Mesenchymal stem cell (in vitro differentiated cells and primary cell): ENCODE measurements at regions not wholly inside any gene's neighbourhood (a gene's known extent, or its start where the extent isn't known, plus 50 kb on each side); places are given as distances from the start of the nearest gene placed in this dataset.

Experiments used
- DNase-seq: peaks from one replicate; pipeline ENCODE4 v3.0.0-alpha.2; 2013
- H2AFZ ChIP-seq: one replicate; pipeline ENCODE4 v1.6.1; 2013; ENCODE audit warnings: low read depth, mild to moderate bottlenecking, control low read depth, inconsistent platforms, low read length, moderate library complexity
- H2AK5ac ChIP-seq: 2 replicates; pipeline ENCODE4 v1.6.1; 2013; ENCODE audit warnings: low read length, moderate library complexity, mild to moderate bottlenecking, inconsistent platforms; ENCODE audit not compliant: severe bottlenecking
- H2BK120ac ChIP-seq: one replicate; pipeline ENCODE4 v1.6.1; 2013; ENCODE audit warnings: low read depth, mild to moderate bottlenecking, inconsistent platforms, low read length, moderate library complexity
- H2BK12ac ChIP-seq, 2 experiments: one replicate each; pipeline ENCODE4 v1.6.1; 2013; ENCODE audit warnings: inconsistent platforms in 2 of 2, low read length in 2 of 2, mild to moderate bottlenecking in 2 of 2, moderate library complexity in 2 of 2, control low read depth in 1 of 2
- H2BK15ac ChIP-seq: one replicate; pipeline ENCODE4 v1.6.1; 2013; ENCODE audit warnings: mild to moderate bottlenecking, low read depth, inconsistent platforms; ENCODE audit not compliant: poor library complexity, severe bottlenecking
- H2BK5ac ChIP-seq: 2 replicates; pipeline ENCODE4 v1.6.1; 2013; ENCODE audit warnings: low read depth, mild to moderate bottlenecking, low read length, control low read depth, inconsistent platforms; ENCODE audit not compliant: poor library complexity, severe bottlenecking
- H3K14ac ChIP-seq, 2 experiments: one replicate each; pipeline ENCODE4 v1.6.1; 2013; ENCODE audit warnings: inconsistent platforms in 2 of 2, low read length in 2 of 2, control low read depth in 1 of 2, mild to moderate bottlenecking in 1 of 2, moderate library complexity in 1 of 2
- H3K18ac ChIP-seq, 2 experiments: one replicate each; pipeline ENCODE4 v1.6.1; 2013; ENCODE audit warnings: inconsistent platforms in 2 of 2, low read length in 2 of 2, control low read depth in 1 of 2, low read depth in 1 of 2, mild to moderate bottlenecking in 1 of 2
- H3K23ac ChIP-seq, 2 experiments: one replicate each; pipeline ENCODE4 v1.6.1; 2013; ENCODE audit warnings: inconsistent platforms in 2 of 2, low read length in 2 of 2, mild to moderate bottlenecking in 2 of 2, moderate library complexity in 2 of 2, control low read depth in 1 of 2
- H3K27ac ChIP-seq: 2 replicates; pipeline ENCODE4 v1.5.1; 2013; ENCODE audit warnings: mild to moderate bottlenecking, moderate library complexity, low read length, control low read depth, inconsistent platforms; ENCODE audit not compliant: poor library complexity, severe bottlenecking
- H3K27me3 ChIP-seq, 2 experiments: 2 replicates each; pipeline versions ENCODE4 v1.6.1 to v1.7.0; 2013; ENCODE audit warnings: low read length in 2 of 2, mild to moderate bottlenecking in 2 of 2, moderate library complexity in 2 of 2, control low read depth in 1 of 2, inconsistent platforms in 1 of 2; ENCODE audit not compliant: control insufficient read depth in 1 of 2, insufficient read depth in 1 of 2
- H3K36me3 ChIP-seq, 2 experiments: 2 replicates each; pipeline versions ENCODE4 v1.6.1 to v1.7.0; 2013; ENCODE audit warnings: low read length in 2 of 2, control low read depth in 1 of 2, inconsistent platforms in 1 of 2, low read depth in 1 of 2, mild to moderate bottlenecking in 1 of 2; ENCODE audit not compliant: insufficient read depth in 2 of 2, control insufficient read depth in 1 of 2
- H3K4ac ChIP-seq, 2 experiments: one replicate each; pipeline ENCODE4 v1.6.1; 2013; ENCODE audit warnings: inconsistent platforms in 2 of 2, low read length in 2 of 2, mild to moderate bottlenecking in 2 of 2, moderate library complexity in 2 of 2, control low read depth in 1 of 2, low read depth in 1 of 2
- H3K4me1 ChIP-seq: 2 replicates; pipeline ENCODE4 v1.6.1; 2013; ENCODE audit warnings: low read depth, low read length, control low read depth; ENCODE audit not compliant: control insufficient read depth, insufficient read depth
- H3K4me2 ChIP-seq: 2 replicates; pipeline ENCODE4 v1.6.1; 2013; ENCODE audit warnings: low read length, mild to moderate bottlenecking, inconsistent platforms; ENCODE audit not compliant: poor library complexity, severe bottlenecking
- H3K4me3 ChIP-seq, 2 experiments: 2 replicates each; pipeline versions ENCODE4 v1.5.1 to v1.7.0; 2013; ENCODE audit warnings: low read length in 2 of 2, mild to moderate bottlenecking in 2 of 2, control low read depth in 1 of 2, low read depth in 1 of 2; ENCODE audit not compliant: insufficient read depth in 1 of 2
- H3K79me1 ChIP-seq: replicated peaks from 2 replicates; pipeline ENCODE4 v1.6.1; 2013; ENCODE audit warnings: mild to moderate bottlenecking, control low read depth, low read length, inconsistent platforms; ENCODE audit not compliant: poor library complexity, severe bottlenecking
- H3K9ac ChIP-seq: 2 replicates; pipeline ENCODE4 v1.7.0; 2013; ENCODE audit warnings: mild to moderate bottlenecking, low read length, moderate library complexity
- H3K9me3 ChIP-seq: 2 replicates; pipeline ENCODE4 v1.7.0; 2013; ENCODE audit warnings: mild to moderate bottlenecking, low read length; ENCODE audit not compliant: control insufficient read depth
- H4K8ac ChIP-seq: one replicate; pipeline ENCODE4 v1.6.1; 2013; ENCODE audit warnings: inconsistent platforms, mild to moderate bottlenecking, low read length, moderate library complexity
- H4K91ac ChIP-seq: one replicate; pipeline ENCODE4 v1.6.1; 2013; ENCODE audit warnings: mild to moderate bottlenecking, low read length, inconsistent platforms
- WGBS: methylation state at CpG from one replicate; pipeline ENCODE4 v1.1.7; 2013; ENCODE audit warnings: mixed read lengths; 5-methylcytosine and 5-hydroxymethylcytosine counted together

- Histone ChIP-seq H4K91ac (no peak overlapping the region), H3K36me3 (no peaks in the 10 kb centered on the region), H3K23ac (no peak overlapping the region), H3K4me2 (no peak overlapping the region), H2BK5ac (no peak overlapping the region), H2BK120ac (no peak overlapping the region), H4K8ac (no peak overlapping the region), H3K79me1 (no peaks in the 10 kb centered on the region), H2BK15ac (no peak overlapping the region), H3K18ac (no peak overlapping the region), H2AFZ (no peak overlapping the region), H3K27me3 (no peaks in the 10 kb centered on the region), H3K9ac (no peak overlapping the region), H3K27ac (no peak overlapping the region), H2BK12ac (no peak overlapping the region), H2AK5ac (no peak overlapping the region), H3K9me3 (no peaks in the 10 kb centered on the region), H3K14ac (no peak overlapping the region), H3K4ac (no peak overlapping the region), H3K4me3 (no peak overlapping the region), H3K4me1 (peaks cover 3% of the 10 kb centered on the region)
- WGBS = 77% methylated on average over 1 of the region's 1 CpG
- no peak for DNase-seq
Measured at GRCh38 chr1:96513136-96513535, 208.4 kb upstream of the PTBP2 start.

GRCh38 chr1:96515430-96515829 lies 206.2 kb upstream of the PTBP2 start:
- Histone ChIP-seq H4K8ac (no peak overlapping the region), H2AFZ (no peak overlapping the region), H2BK15ac (no peak overlapping the region), H2BK120ac (no peak overlapping the region), H4K91ac (no peak overlapping the region), H3K9me3 (no peaks in the 10 kb centered on the region), H3K4ac (no peak overlapping the region), H3K14ac (no peak overlapping the region), H3K27ac (no peak overlapping the region), H3K79me1 (no peaks in the 10 kb centered on the region), H2AK5ac (no peak overlapping the region), H3K23ac (no peak overlapping the region), H3K4me2 (no peak overlapping the region), H2BK12ac (no peak overlapping the region), H3K18ac (no peak overlapping the region), H2BK5ac (no peak overlapping the region), H3K36me3 (no peaks in the 10 kb centered on the region), H3K4me3 (no peak overlapping the region), H3K4me1 (peaks cover 9% of the 10 kb centered on the region), H3K27me3 (no peaks in the 10 kb centered on the region), H3K9ac (no peak overlapping the region)
- 100% methylated on average over 2 of the region's 3 CpGs for WGBS
- no peak for DNase-seq

- no peak overlapping the region for H2BK12ac ChIP-seq
- H3K4me2 ChIP-seq = no peak overlapping the region
- no peak overlapping the region for H3K27ac ChIP-seq
- H3K9me3 ChIP-seq = no peaks in the 10 kb centered on the region
- H3K18ac ChIP-seq = no peak overlapping the region
- H3K4me3 ChIP-seq = no peak overlapping the region
- no peak for DNase-seq
- no peak overlapping the region for H2BK5ac ChIP-seq
- no peak overlapping the region for H4K8ac ChIP-seq
- no peak overlapping the region for H2BK15ac ChIP-seq
- H3K79me1 ChIP-seq = no peaks in the 10 kb centered on the region
- H2AK5ac ChIP-seq = no peak overlapping the region
- peaks cover 11% of the 10 kb centered on the region for H3K4me1 ChIP-seq
- H2AFZ ChIP-seq = no peak overlapping the region
- WGBS = no CpG with 5 or more reads among the region's 1 CpG
- no peak overlapping the region for H3K14ac ChIP-seq
- H3K23ac ChIP-seq = no peak overlapping the region
- no peak overlapping the region for H3K4ac ChIP-seq
- no peak overlapping the region for H3K9ac ChIP-seq
- H2BK120ac ChIP-seq = no peak overlapping the region
- no peak overlapping the region for H4K91ac ChIP-seq
- no peaks in the 10 kb centered on the region for H3K36me3 ChIP-seq
- no peaks in the 10 kb centered on the region for H3K27me3 ChIP-seq
Measured at GRCh38 chr1:96515925-96516324, 205.7 kb upstream of the PTBP2 start.

GRCh38 chr1:96519851-96520578 lies 201.6 kb upstream of the PTBP2 start:
- Histone ChIP-seq H2BK5ac (no peak overlapping the region), H2BK15ac (no peak overlapping the region), H2BK12ac (no peak overlapping the region), H3K23ac (no peak overlapping the region), H4K8ac (no peak overlapping the region), H3K4me2 (no peak overlapping the region), H3K4ac (no peak overlapping the region), H3K9me3 (no peaks in the 10 kb centered on the region), H3K36me3 (no peaks in the 10 kb centered on the region), H3K14ac (no peak overlapping the region), H3K4me1 (peaks cover 14% of the 10 kb centered on the region), H3K9ac (peak overlapping the region; percentile 50), H3K27me3 (no peaks in the 10 kb centered on the region), H4K91ac (no peak overlapping the region), H2BK120ac (no peak overlapping the region), H2AK5ac (no peak overlapping the region), H2AFZ (no peak overlapping the region), H3K18ac (peak overlapping the region in 1 of 2 experiments; percentile 62), H3K79me1 (no peaks in the 10 kb centered on the region), H3K4me3 (peak overlapping the region in 1 of 2 experiments; percentile 26), H3K27ac (peak overlapping the region; percentile 39)
- 63% methylated on average over 5 of the region's 9 CpGs for WGBS
- DNase-seq = peak; percentile 10
